SK-N-SH treated with all-trans-retinoic acid at 6 μM for 48 hours (cell line): ENCODE measurements at regions not wholly inside any gene's neighbourhood (a gene's known extent, or its start where the extent isn't known, plus 50 kb on each side); places are given as distances from the start of the nearest gene placed in this dataset.

Experiments used
- ARNTL ChIP-seq: fragments of 450-650 bp; formaldehyde crosslinking; IDR thresholded peaks from 2 replicates; pipeline ENCODE4 v1.5.0; 2020; ENCODE audit warnings: low read depth, mild to moderate bottlenecking, moderate library complexity, borderline replicate concordance
- CREB5 ChIP-seq: fragments of 250-450 bp; sonication (Bioruptor Pico); IDR thresholded peaks from 2 replicates; pipeline ENCODE4 v1.5.1; 2020; ENCODE audit warnings: low read depth, mild to moderate bottlenecking, moderate library complexity
- ZFP30 ChIP-seq: fragments of 450-650 bp; formaldehyde crosslinking; IDR thresholded peaks from 2 replicates; pipeline ENCODE4 v1.5.0; 2022; ENCODE audit warnings: mild to moderate bottlenecking, moderate library complexity

GRCh38 chr1:58986996-58987767 lies 203.3 kb upstream of the JUN start:
- TF ChIP-seq ARNTL (CRISPR knock-in tag) (no peak), CREB5 (CRISPR knock-in tag) (no peak), ZFP30 (CRISPR knock-in tag) (no peak)
